ENCODE measurements at regions not wholly inside any gene's neighbourhood (a gene's known extent, or its start where the extent isn't known, plus 50 kb on each side); places are given as distances from the start of the nearest gene placed in this dataset.

DNA sequence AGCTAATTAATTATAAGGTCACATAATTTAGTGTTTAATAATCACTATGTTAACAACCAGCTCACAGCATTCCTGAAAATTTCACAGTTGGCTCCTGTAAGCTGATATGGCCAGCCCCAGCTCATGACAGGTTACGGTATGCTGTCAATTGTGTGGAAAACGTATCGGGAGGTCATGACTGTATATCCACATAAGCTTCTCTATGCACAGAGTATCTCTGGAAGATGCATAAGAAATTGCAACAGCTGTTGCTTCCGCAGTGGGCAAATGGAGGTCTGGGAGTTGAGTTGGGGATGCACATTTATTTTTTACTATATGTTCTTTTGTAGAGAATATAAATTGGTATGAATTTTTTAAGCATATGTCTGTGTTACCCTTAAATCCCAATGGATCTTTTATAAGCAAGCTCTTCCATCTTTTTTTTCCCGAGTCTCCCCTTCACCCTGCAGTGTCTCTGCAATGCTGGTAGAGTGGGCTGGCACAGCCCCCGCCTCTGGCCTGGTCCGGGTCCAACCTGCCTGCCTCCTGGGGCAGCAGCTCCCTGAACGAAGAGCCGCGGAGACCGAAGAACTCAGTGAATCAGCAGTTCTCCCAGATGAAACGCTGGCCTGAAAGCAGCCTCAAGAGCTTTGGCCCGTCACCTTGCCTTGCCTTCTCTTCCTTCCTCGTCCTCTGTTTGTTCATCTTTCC is 139.9 kb upstream of the CDYL start:
- TF ChIP-seq POLR2A (IDR thresholded peaks at IDR 0.05) (no peak), CTCF (IDR thresholded peaks at IDR 0.05) (no peak), POLR2AphosphoS5 (IDR thresholded peaks at IDR 0.05) (no peak)

Data from gastroesophageal sphincter (tissue), 3 donors.